Islet precursor cell (in vitro differentiated cells): ENCODE measurements at regions not wholly inside any gene's neighbourhood (a gene's known extent, or its start where the extent isn't known, plus 50 kb on each side); places are given as distances from the start of the nearest gene placed in this dataset.

Source experiments
- DNase-seq: peaks from one replicate; pipeline ENCODE4 v3.0.0-alpha.2; 2018

DNA sequence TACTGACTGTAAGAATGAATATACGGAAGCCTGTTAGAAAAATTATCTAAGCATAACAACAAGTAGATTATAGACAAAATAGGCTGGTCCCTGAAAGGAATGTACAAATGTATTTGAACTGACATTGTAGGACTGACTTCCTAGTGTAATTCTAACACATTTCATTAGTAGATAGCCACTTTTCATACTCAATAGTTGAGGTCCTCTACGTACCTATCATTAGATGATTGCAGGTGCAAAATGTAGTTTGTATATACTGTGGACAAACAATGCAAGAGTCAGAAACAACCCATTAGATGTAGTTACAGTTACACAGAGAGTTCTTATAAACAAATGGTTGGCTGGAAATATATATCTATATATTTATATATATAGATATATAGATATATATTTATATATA lies 402.3 kb upstream of the SLITRK6 start:
- DNase-seq = no peak

DNA sequence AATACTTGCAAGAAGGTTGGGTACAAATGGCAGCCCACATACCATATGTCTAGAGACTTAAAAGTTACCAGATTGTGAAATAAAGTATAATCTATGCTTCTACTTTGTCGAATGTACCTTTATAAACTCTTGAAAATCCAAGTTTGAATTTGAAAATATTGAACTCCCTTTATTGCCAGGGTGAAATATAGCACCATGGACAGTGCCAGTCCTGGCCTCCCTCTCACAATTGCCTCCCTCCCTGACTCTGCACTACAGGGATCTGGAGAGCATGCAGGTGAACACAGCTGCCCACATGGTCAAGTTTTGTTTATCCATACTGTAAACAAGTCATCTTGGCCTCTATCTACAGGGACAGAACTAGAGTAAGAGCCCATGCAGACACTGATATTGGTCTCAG lies 394.1 kb upstream of the SLITRK6 start:
- DNase-seq = no peak

DNA sequence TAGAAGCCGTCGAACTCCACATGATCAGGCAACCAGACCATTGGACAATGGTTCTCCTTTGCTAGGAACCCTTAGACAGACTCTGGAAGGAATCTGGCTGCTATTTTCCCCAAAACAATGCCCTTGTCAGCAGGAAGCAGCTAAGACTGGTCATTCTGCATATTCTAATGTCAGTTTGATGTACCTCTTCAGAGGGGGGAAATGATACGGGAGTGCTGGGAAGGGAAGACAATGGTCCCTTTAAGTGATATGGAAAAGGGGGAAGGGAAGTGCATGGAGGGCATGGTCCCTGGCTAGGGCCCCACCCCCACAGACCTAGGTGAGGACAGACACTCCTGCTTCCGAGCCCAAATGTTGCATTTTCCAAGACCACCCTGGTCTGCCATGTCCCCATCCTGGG lies 389.0 kb upstream of the SLITRK6 start:
- DNase-seq = no peak

DNA sequence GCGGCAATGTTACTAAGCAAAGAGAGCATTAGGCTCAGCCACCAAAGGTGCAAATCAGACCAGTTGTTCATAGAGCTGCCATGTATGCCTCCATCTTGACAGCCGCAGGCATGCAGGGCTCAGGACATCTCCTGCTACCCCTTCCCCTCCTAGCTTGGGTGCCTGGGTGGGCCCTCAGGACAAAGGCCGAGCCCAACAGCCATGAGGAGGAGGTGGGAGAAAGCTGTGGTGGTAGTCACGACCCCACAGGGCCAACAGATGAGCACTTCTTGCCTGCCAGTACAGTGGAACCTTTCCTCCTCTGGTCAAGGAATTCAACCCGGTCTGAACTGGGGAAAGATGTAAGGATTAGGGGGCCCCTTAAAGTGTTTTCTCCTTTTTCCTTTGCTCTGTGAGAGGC lies 386.4 kb upstream of the SLITRK6 start:
- DNase-seq = no peak

DNA sequence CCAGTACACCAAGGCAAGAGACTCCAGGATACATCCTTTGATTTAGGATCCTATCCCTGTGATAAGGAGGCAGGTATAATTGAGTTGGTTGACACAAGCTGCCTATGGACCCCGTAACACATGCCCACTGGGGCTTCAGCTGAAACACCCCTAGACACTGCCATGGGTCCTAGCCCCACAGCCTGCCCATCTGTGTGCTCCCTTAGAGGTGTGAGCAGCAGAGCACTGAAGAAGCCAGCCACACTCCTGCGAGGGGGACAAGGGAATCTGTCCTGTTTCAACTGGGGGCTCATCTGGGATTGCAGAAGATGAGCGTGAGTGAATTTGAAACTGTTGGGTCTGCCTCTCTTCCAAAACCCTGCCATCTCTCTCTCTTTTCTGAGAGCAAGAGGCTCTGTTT lies 385.9 kb upstream of the SLITRK6 start:
- DNase-seq = no peak

DNA sequence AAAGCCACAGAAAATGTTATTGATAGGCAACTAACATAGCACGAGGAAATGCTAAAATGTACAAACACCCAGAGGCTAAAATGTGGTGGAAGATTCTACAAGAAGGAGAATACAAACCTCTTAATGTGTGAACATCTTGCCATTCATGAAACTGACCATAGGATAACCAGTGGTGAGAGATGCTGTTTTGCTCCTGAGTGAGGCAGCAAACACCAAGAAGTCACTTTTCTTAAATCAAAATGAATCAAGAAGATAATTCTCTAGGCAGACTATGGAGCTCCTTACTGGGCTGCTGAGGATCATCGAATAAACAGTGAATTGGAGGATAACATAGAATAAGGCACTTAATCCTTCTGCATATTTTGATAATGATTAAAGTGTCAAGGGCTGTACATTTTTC lies 375.4 kb upstream of the SLITRK6 start:
- no peak for DNase-seq

DNA sequence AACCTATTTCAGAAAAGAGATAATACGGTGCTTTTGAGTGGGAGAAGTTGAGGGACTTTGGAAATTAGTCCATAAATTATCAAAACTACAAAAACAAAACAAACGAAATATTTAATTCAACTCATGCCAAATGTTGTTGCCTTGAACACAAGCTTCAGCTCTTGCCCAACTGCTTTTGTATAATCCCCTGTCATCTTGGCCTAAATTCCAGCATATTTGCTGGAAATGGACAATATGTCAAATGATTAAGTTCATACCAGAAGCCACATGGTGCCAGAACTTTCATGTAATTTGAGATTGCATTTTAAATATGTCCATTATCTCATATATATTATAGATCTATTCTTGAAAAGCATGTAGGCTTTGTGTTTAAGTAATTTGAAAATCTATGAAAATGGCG lies 373.7 kb upstream of the SLITRK6 start:
- no peak for DNase-seq

DNA sequence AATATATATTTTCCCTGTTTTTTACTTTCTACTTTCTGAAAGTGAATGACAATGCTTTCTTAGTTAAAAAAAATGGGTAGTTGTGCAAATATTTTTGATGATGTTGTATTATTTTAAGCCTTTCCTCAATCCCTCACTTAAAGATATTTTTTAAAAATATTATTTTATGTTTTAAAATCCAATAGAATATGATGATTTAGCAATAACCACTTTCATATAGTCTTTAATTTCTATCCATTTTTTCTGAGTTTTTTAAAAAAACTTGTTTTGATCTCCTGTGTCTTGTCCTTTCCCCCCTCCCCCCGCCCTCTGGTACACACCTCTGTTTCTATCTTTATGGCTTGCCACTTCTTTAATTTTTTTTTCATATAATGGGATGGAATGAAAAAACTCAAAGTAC lies 362.0 kb upstream of the SLITRK6 start:
- no peak for DNase-seq

DNA sequence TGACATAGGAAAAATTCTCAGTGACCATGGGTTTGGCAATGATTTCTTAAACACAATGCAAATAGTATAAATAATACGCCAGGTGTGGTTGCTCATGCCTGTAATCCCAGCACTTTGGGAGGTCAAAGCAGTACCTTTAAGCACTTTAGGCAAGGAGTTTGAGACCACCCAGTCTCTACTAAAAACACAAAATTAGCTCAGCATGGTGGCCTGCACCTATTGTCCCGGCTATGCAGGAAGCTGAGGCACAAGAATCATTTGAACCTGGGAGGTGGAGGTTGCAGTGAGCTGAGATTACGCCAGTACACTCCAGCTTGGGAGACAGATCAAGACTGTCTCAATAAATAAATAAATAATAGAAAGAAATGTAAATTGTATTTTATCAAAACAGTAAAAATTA lies 356.5 kb upstream of the SLITRK6 start:
- DNase-seq = no peak

DNA sequence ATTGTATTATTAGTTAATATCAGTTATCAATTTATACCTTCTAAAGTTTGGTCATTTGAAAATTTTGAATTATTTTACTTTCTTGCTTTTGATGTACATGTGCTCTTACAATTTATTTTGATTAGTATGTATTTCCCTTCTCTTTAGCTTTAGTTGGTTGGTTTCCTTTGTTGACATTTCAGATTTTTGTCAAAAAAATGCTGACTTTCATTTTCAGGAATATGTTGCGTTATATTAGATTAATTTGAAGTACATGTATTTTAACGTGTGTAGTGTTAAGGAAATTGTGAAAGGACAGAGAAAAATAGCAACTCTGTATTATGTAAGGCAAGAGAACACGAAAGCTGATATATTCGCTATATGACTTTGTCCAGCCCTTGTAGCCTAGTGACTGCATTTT lies 342.9 kb upstream of the SLITRK6 start:
- DNase-seq = no peak

DNA sequence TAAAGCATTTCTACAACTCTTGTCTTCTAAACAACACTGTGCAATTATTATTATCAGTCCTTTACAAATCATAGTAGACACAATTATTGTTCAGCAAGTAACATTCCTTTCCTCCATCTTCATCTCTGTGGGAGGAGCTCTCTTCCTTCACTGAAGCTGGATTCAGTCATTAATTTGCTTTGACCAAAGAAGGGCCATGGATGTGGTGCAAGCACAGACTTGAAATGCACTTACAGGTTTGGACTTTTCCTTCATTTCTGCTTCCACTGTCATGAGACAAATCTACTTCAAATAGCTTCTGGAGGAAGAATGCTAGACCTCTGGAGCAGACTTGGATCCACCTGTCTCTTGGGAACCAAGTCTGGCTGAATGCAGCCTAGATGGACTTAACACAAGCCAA lies 336.6 kb upstream of the SLITRK6 start:
- no peak for DNase-seq

DNA sequence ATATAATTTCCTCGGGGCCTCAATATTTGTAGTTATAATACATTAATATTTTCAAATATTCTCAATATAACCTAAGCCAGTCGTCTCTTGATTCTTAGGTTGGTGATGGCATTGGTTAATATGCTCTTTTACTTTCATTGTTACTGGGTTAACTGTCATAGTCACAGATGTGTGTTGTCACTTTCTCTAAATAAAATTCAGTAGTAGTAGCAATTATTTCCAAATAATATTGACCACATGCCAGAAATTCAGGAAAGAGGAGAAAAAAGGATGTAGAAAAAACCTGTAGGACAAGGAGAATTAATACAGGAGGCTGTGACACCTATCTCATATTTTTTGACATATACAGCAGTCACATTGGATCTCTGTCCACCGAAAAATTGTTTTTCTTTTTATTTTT lies 322.7 kb upstream of the SLITRK6 start:
- DNase-seq = no peak

DNA sequence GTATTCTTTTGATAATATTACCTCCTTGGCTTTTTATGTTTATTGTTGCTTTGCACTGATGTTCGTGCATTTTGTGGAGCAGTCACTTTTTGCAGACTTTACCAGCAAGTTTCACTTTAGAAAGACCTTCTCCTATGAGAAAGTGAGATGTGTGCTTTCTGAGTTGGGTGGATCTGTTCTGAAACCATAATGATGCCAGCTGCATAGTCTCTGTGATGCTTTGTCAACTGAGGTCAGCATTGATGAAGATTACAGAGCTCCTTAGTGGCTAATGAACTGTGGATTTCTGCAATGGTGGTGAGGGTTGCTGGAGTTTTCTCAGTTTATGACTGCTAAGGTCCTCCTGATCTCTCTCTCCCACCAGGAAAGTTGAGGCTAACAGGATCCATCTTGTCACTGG lies 309.9 kb upstream of the SLITRK6 start:
- DNase-seq = no peak

DNA sequence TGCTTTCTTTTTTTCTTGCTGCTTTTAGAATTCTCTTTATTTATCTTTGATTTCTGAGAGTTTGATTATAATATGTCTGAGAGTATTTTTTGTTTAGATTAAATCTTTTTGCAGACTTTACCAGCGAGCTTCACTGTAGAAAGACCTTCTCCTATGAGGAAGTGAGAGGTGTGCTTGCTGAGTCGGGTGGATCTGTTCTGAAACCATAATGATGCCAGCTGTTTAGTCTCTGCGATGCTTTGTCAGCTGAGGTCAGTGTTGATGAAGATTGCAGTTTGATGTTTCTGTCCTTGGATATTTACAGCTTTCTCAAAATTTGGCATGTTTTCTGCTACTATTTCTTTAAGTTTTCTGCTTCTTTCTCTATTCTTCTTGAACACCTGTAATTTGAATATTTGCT lies 309.1 kb upstream of the SLITRK6 start:
- no peak for DNase-seq

DNA sequence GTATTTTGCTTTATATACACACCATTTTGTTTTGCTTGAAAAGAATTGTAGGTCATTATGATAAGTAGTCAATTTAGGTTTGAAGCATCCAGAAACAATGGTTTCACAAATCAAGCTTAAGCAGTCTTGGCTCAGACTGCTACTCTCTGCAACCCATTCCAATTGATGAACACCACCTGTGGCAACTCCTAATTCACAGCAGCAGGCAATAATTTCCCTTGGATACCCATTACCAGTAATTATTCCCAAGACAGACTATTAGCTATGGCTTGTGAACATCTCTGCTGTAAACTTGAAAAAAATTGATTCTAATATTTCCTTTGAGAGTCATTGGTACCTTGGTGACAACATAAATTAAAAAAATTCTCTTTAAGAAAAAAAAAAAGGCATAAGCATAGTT lies 299.3 kb upstream of the SLITRK6 start:
- no peak for DNase-seq

DNA sequence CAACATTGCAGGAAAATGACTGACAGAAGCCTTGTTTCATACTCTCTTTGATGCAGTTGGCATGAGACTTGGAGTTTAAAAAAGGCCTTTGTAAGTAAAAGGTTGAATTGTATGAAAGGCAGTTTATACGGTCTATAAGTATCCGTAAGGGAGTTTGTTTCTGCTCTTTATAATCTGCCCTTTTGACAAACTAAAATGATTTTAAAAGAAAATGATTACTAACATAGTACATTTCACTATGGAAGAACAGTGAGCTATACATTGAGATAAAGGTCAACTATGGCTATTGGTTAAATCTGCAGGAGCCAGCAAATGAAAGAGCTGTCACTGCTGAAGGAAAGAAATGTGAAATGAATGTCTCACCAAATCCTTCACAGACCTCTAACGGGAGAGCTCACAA lies 296.1 kb upstream of the SLITRK6 start:
- no peak for DNase-seq

DNA sequence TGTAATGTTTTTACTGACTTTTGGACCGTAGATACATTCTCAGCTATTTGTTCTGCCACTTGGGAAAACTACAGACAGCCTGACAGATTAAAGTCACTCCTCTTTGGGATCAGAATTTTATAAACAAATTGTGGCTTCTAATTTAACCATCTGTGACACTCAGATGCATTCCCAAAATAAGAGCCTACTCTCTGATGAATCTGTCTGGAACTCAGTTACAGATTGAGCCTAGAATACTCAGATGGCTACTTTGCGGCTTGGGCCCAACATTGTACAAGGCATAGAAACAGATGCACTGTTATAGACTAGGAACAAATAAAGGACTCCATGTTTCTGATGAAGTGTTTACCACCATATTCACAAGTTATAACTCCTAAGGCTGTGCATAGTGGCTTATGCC lies 291.0 kb upstream of the SLITRK6 start:
- DNase-seq = no peak

DNA sequence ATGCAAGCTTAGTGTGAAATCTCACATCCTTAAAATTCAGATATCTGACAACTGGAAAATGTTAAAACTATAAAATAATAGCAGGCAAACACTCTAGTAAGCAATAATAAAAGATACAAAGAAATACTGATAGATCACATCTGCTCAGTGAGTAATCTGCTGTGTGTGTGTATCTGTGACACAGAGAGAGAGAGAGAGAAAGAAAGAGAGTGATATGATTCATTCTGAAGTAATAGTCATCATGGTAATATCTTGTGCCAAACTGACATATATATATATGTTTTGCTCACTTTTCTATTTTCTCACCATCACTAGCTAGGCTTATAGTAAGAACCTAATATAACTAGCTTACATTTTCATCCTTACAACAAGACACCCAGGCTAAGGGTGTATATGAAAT lies 288.0 kb upstream of the SLITRK6 start:
- DNase-seq = no peak

DNA sequence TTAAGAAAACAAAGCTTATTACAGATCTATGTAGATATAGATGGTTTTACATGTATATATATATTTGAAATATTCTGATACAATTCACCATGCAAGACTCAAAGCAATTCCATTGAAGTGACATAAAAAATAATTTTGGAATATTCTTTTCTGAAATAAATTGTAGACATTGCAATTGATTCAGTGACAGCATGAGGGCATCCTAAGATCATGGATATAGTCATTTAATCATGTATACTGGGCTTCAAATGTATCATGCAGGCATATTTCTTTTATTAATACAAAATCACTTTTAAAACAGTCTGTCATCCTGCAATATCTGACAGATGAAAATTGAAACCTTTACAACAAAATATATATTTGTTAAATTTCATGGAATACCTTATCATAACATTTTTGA lies 286.7 kb upstream of the SLITRK6 start:
- no peak for DNase-seq

DNA sequence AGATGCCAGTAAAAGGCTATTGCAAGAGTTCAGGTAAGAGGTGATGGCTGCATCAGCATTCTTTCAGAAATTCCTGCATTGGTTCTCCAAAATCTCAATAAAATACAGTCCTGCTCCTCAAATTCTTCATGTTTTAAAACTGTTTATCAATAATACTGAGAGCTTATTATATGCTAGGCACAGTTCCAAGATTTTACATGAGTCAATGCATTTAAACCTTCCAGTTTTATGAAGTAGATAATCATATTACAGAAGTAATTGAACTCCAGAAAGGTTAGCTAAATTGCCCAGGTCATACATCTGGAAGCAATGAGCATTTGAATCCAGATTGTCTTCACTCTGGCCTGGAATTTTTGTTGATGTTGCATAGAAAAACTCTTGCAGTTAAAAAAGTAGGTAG lies 282.9 kb upstream of the SLITRK6 start:
- DNase-seq = no peak

DNA sequence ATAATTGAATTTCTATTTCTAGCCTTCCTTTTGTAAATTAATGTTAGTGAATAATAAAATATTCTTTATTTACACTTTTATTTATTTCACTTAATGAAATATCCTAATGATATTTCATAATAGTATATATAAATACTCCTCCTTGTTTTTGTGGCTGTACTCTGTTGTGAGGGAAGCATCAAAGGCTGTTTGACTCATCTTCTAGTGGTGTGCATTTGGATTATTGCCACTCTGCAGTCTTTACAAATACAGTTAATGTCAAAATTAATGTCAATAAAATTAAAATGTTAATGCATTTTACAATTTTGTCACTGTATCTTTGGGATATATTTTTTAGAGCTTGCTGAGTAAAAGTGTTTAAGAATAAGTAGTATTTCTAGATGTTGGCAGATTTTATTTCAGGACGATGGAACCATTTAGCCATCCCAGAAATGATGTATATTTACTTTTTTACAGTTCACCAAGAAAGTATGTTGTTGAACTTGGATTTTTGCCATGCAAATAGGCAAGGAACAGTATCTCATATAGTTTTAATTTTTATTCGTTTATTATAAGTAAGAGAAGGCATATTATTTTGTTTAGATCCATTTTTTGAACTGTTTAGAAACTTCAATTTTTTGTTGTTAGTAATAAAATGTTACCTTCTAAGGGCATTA lies 281.2 kb upstream of the SLITRK6 start:
- no peak for DNase-seq

DNA sequence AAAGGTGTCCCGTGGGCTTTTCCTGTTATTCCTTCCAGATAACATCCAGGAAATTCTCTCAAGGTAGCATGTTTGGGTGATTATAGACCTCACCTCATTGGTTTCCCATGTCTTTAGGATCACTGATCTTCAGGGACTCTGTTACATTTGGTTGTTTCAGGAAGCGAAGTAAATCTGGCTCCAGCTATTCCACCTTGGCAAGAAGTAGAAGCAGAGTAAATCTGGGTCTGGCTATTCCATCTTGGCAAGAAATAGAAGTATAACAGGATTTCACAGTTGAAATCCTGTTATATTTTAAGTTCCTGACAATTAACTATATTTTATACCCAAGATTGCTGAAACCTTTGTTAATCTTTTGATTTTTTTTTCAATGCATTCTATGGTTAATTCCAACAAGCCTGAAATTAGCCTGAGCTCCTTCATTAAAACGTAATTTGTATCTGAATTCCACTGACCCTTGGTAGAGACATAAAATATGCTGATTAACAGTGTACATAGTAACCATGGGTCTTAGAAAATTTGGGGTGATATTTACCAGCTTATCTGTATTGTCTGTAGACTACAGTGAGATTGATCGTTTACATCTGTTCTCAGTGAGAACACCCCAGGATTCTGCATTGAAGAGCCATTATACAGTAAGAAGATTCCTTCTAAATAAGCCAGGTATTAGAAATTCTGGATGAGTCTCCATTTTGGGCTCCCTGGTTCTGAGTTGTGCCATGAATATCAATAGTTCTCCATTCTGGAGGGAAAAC lies 267.6 kb upstream of the SLITRK6 start:
- DNase-seq = no peak

DNA sequence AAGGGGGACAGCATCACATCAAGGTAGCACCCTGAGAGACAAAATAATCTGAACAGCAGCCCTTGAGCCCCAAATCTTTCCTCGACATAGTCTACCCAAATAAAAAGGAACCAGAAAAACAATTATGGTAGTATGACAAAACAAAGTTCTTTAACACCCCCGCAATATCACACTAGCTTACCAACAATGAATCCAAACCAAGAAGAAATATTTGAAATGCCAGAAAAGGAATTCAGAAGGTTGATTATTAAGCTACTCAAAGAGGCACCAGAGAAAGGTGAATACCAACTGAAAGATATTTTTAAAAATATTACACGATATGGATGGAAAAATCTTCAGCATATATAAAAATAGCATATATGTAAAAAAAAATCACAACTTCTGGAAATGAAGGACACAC lies 252.9 kb upstream of the SLITRK6 start:
- no peak for DNase-seq

DNA sequence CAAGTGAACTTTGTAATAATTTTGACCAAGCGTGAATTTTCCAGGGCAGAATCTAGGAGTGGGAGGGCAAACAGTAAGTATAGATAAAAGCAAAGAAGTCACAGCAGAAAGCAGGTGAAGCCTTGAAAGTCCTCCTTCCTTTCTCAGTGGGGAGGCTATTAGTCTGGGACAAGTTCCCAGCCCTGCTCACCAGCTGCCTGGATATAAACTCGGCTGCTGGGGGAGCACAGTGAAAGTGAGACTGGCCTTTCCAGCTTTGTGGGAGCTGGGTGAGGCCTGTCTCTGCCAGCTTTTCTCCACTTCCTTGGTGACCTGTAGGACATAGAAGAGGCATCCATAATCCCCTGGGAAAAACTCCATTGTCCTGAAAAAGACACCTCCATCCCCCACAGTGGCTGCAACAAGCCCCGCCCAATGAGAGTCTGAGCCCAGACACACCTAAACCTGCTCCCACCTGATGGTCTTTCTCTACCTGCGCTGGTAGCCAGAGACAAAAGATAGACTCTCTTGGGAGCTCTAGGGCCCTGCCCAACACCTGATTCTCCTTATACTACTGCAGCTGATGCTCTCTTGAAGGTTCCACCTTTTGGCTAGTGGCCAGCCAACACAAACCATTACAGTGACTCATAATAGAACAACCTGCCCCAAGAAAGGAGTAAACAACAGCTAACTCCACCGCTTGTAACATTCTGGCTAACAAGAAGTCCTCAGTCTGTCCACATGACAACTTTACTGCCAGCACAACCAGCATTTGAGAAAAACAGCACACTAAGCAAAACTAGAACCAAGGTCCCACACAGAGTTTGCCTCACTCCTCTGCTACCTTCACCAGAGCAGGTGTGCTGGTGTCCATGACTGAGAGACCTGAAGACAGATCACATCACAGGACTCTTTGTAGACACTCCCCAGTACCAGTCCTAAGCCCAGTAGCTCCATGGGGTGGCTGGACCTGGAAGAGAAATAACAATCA lies 252.2 kb upstream of the SLITRK6 start:
- DNase-seq = no peak
